ENCODE measurements at regions not wholly inside any gene's neighbourhood (a gene's known extent, or its start where the extent isn't known, plus 50 kb on each side); places are given as distances from the start of the nearest gene placed in this dataset.
"Not testable (repeated sequence)": the region's sequence is repeated elsewhere in the genome, so short reads cannot be mapped to it uniquely, and the experiment has no call there.

DNA sequence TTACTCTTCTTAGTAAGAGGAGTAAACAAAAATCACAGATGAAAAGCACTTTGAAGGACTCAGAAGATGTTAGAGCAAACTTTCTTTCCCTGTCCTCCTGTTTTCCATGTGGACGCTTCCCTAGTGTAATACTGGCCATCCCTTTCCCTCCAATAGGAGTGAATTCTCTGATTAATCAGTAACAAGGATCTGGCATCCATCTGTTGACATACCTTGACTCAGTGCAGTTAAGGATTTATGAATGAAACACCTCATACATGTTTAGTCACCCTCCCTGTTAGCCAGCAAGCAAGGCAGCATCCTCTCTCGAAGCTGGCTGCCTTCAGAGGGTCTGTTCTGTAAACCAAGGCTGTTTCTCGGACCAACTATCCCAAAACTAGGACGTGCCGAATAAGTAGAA, 388.0 kb upstream of the ANKRD20A1 start:
- H3K36me3 ChIP-seq (ENCODE audit: control insufficient read depth, insufficient read depth, low read length); H3K4me3 ChIP-seq (ENCODE audit: low read depth, low read length); DNase-seq (ENCODE audit: low read depth); FAIRE-seq; H3K27me3 ChIP-seq (ENCODE audit: control insufficient read depth, insufficient read depth, low read length): not testable (repeated sequence)

DNA sequence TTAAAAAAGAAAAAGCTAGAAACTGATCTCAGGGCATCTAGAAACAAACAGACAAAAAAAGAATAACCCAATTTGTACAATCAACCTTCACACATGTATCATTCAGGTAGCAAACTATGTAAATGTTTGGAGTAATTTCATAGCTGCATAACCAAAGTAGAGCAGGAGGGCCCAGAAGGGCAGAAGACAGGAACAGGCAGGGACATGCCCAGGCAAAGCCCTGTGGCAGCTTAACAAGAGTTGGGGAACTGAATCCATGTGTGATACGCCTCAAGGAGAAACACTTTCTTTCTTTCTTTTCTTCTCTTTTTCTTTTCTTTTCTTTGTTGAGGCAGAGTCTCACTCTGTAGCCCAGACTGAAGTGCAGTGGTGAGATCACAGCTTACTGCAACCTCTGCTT, 390.4 kb upstream of the ANKRD20A1 start:
- not testable (repeated sequence) for H3K36me3 ChIP-seq (ENCODE audit: control insufficient read depth, insufficient read depth, low read length); DNase-seq (ENCODE audit: low read depth); FAIRE-seq; H3K4me3 ChIP-seq (ENCODE audit: low read depth, low read length); H3K27me3 ChIP-seq (ENCODE audit: control insufficient read depth, insufficient read depth, low read length)

DNA sequence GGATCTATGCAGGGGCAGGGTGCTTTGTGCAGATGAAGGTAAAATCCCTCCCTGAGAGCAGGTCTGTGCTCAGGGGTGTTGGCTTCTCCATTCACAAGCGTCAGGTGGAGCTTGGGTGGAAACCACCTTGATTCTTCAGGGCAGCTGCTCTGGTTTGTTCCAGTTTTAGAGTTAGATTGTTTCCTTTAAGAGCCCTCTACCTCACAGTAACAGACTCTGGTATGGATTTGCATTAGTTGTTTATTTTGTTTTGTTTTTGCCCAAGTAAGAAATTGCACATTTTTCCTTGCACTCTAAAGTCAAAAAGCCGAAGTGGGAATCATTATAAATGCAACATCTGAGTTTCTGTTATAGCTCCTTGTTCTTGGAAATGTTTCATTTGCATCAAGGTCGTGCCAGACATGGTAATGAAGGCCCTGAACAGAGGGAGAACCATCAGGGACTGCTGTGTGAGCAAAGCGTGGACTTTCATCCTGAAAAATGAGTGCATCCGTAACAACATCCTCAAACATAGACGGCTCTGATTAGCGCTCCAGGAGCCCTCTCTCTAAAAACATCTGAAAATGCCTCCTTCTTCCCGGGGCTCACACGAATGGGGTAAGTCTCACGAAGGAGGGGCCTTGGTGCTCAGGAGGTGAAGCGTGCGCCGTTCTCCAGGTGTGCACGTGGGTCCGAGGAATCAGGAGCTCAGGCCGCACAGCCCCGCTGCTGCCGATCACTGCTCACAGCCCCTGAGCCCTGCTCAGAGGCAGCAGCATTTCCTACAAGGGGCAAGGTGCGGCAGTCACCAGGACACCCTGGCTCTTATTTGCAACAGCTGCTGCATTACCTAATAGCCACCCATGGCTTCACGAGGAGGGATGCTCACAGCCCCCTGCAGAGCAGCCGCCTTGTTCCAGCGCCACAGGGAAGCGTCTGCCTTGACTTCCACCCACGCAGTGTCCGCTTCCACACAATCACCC, 396.7 kb upstream of the ANKRD20A1 start:
- H3K36me3 ChIP-seq (ENCODE audit: control insufficient read depth, insufficient read depth, low read length); H3K27me3 ChIP-seq (ENCODE audit: control insufficient read depth, insufficient read depth, low read length); DNase-seq (ENCODE audit: low read depth); H3K4me3 ChIP-seq (ENCODE audit: low read depth, low read length); FAIRE-seq: not testable (repeated sequence)

DNA sequence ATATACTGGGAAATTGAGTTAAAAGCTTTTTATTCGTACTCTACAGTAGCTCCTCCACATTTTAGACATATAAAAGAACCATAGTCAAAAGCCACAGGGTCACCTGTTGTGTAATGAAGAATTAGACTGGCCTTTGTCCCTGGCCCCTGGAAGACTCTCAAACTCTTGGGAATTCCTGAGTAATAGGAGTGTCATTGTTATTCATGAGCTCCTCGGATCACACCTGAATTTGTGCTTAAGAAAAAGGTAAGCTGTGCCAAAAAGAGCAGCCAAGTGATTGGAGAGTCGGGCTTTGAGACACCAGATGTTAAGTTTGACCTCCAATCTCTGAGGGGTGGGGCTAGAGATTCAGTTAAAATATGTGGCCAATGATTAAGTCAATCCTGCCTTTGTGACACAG, 405.8 kb upstream of the ANKRD20A1 start:
- not testable (repeated sequence) for H3K27me3 ChIP-seq (ENCODE audit: control insufficient read depth, insufficient read depth, low read length); H3K36me3 ChIP-seq (ENCODE audit: control insufficient read depth, insufficient read depth, low read length); H3K4me3 ChIP-seq (ENCODE audit: low read depth, low read length); FAIRE-seq; DNase-seq (ENCODE audit: low read depth)

DNA sequence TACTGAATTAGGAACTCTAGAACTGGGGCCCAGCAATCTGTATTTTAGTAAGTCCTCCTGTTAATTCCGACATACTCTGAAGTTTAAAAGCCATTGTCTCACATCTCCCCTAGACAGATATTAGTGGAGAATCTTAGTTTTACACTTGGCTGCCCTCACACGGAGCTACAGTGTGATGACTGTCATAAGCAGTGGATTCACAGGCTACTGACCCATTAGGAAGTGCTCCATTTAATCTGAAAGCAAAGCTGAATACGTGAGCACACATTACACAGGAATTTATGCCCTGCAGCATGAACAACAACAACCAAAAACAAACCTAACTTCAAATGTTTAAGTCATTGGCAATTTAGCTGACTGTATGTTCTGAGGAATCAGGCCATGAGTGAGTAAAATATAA, 416.4 kb upstream of the ANKRD20A1 start:
- not testable (repeated sequence) for DNase-seq (ENCODE audit: low read depth); H3K27me3 ChIP-seq (ENCODE audit: control insufficient read depth, insufficient read depth, low read length); FAIRE-seq; H3K4me3 ChIP-seq (ENCODE audit: low read depth, low read length); H3K36me3 ChIP-seq (ENCODE audit: control insufficient read depth, insufficient read depth, low read length)

DNA sequence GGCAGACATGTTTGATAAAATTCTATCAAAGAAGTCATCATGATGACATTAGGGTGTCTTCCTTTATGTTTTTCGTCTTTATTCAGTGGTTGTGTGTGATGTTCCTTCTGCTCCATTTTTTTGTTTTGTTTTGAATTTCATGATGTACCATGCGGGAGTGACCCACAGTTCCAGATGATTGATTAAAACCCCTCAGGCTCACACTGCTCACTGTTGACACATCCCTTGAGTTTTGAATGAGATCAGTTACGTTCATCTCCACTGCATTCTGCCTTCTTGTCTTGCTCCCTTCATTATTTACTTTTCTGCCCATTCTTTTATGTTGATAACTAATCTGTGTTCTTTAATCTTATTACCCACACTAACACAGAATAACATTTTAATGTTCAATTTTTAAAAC, 421.7 kb upstream of the ANKRD20A1 start:
- not testable (repeated sequence) for H3K27me3 ChIP-seq (ENCODE audit: control insufficient read depth, insufficient read depth, low read length); FAIRE-seq; H3K4me3 ChIP-seq (ENCODE audit: low read depth, low read length); DNase-seq (ENCODE audit: low read depth); H3K36me3 ChIP-seq (ENCODE audit: control insufficient read depth, insufficient read depth, low read length)

DNA sequence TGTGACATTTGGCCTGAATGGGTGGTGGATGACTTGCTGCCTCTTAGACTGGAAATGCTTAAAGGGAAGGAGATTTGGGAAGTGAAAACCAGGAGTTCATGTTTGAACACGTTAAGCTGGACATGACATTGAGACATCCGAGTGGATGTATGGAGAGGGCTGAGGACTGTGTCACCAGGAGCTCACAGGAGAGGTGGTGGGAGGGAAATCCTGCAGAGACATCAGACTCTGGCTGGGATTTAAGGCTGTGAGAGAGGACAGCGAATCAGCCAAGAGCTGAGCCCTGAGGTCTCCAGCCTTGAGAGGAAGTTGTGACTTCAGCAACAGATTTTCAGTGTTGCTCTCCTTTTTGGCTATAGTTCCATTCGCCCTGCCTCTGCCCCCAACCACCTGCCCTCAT, 432.5 kb upstream of the SPATA31A3 start:
- H3K36me3 ChIP-seq (ENCODE audit: control insufficient read depth, insufficient read depth, low read length); DNase-seq (ENCODE audit: low read depth); FAIRE-seq: not testable (repeated sequence)

DNA sequence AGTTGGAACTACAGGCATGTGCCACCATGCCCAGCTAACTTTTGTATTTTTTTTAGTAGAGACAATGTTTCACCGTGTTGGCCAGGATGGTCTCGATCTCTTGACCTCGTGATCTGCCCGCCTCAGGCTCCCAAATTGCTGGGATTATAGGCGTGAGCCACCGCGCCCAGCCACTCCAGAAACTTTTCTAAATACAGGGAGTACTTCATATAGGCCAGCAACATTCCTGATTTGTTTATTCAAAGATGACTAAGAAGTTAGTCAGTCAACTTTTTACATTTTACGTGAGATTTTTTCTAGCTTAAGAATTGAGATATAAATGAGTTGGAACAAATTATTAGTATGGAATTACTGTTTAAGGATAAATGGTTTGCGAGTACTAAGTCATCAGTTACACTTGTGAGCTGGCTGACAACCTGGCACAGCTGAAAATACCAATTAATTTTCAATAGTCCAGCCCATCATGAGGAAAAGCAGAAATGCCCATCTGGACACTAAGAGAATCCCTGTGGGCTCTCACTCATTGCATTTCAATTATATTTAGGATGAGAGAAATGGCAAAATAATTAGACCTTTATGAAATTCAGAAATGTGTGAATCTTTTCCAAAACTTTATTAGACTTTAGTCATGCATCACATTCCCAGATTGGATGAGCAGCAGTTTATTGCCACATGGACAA, 430.8 kb upstream of the SPATA31A3 start:
- not testable (repeated sequence) for H3K36me3 ChIP-seq (ENCODE audit: control insufficient read depth, insufficient read depth, low read length); H3K27me3 ChIP-seq (ENCODE audit: control insufficient read depth, insufficient read depth, low read length); DNase-seq (ENCODE audit: low read depth); H3K4me3 ChIP-seq (ENCODE audit: low read depth, low read length); FAIRE-seq

More for the DNA sequence above, 432.5 kb upstream of the SPATA31A3 start:
- not testable (repeated sequence) for H3K4me3 ChIP-seq (ENCODE audit: low read depth, low read length); H3K27me3 ChIP-seq (ENCODE audit: control insufficient read depth, insufficient read depth, low read length)

DNA sequence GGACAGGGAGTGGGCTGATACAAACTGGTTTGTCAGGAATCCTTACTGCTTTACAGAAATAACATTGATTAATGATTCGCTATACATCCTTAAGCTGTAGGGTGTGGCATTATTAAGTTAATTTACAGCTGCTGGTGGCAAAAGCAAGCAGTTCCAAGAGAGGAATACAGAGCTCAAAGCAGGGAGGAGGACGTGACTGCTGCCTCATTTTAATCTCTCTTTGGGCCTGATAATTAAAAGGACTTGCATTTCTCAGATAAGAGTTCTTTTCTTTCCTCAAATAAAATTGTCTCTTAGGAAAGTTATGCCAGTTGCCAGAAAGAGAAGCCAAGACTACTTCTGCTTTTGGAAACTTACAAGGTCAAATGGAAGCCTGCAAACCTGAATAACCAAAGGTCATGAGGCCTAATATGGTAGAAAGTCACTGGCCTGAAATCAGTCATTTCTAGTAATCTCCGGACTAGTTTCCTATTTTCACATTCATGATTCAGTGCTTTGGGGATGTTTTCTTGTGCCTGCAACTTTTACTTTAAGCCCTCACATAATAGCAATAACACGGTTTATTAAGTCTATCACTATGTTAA, 426.2 kb upstream of the SPATA31A3 start:
- not testable (repeated sequence) for DNase-seq (ENCODE audit: low read depth); FAIRE-seq; H3K27me3 ChIP-seq (ENCODE audit: control insufficient read depth, insufficient read depth, low read length)

DNA sequence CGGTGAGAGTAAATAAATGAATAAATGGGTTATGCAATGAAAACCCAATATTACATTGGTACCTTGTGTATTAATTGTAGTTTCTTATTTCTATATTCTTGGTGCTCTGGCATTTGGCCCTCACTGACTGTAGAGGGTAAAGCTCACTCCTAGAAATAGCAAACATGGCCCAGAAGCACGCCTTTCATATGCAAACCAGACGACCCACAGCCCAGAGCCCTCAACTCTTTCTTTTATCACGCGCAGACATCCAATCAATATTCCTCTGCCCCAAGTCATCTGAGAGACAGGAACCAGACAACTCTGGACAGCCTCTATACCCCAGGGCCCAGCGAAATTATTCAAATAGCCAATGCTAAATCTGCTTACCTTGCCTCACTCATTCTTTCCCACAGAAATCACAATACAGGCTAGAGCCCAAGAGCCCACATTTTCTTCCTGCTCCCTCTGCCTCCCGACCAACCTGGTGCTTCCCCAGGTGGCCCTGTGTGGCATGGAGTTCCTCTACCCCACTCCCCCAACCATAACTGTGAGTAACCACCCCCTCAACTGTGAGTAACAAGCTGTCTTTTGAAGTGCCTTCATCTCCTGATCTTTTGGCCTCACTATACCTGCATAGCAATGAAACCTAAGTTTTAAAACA, 425.1 kb upstream of the SPATA31A3 start:
- DNase-seq (ENCODE audit: low read depth); H3K36me3 ChIP-seq (ENCODE audit: control insufficient read depth, insufficient read depth, low read length); H3K4me3 ChIP-seq (ENCODE audit: low read depth, low read length); H3K27me3 ChIP-seq (ENCODE audit: control insufficient read depth, insufficient read depth, low read length); FAIRE-seq: not testable (repeated sequence)

More for the DNA sequence above, 426.2 kb upstream of the SPATA31A3 start:
- H3K4me3 ChIP-seq (ENCODE audit: low read depth, low read length); H3K36me3 ChIP-seq (ENCODE audit: control insufficient read depth, insufficient read depth, low read length): not testable (repeated sequence)

DNA sequence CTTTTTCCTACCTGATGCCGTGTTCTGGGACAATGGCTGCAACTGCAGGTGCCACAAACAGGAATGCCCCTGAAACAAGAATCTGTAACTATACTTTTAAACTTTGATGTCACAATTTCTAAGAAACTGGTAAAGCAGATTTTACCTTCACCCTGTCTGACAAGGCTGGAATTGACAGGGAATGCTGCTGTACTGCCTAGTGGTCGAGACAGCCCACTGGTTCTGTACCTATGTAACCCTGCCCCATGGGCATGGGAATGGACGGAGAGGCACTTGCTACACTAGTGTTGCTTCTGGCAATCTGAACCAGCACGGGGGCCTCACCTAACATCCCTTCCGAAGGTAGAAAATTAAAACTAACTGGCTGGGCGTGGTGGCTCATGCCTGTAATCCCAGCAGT, 424.3 kb upstream of the SPATA31A3 start:
- H3K27me3 ChIP-seq (ENCODE audit: control insufficient read depth, insufficient read depth, low read length); FAIRE-seq; H3K36me3 ChIP-seq (ENCODE audit: control insufficient read depth, insufficient read depth, low read length); DNase-seq (ENCODE audit: low read depth); H3K4me3 ChIP-seq (ENCODE audit: low read depth, low read length): not testable (repeated sequence)

DNA sequence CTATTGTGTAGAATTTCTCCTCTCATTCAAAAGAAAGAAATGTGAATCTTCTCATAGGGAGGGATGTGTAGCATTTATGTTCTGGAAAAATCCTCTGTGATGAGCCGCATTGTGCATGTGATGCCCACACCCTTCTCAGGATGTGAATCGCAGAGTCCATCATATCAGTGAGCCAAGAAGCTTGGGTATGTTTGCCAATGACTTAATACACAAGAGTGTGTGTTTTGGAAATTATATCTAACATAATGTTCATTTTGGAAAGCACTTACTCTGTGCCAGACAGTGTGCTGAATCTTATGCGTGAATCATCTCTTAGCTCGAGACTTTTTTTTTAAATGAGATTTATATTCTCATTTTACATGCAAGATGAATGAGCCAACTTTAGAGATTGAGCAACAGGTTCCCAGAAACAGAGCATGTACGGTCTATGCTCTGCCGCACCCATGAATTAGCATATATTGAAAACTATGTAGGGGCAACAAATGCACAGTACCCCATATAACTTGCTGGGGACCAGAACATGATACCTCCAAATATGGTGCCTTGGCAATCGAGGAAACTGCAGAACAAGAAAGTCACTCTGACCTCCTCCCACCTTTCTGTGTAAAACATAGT, 418.4 kb upstream of the SPATA31A3 start:
- not testable (repeated sequence) for H3K4me3 ChIP-seq (ENCODE audit: low read depth, low read length); FAIRE-seq; H3K27me3 ChIP-seq (ENCODE audit: control insufficient read depth, insufficient read depth, low read length); DNase-seq (ENCODE audit: low read depth); H3K36me3 ChIP-seq (ENCODE audit: control insufficient read depth, insufficient read depth, low read length)

DNA sequence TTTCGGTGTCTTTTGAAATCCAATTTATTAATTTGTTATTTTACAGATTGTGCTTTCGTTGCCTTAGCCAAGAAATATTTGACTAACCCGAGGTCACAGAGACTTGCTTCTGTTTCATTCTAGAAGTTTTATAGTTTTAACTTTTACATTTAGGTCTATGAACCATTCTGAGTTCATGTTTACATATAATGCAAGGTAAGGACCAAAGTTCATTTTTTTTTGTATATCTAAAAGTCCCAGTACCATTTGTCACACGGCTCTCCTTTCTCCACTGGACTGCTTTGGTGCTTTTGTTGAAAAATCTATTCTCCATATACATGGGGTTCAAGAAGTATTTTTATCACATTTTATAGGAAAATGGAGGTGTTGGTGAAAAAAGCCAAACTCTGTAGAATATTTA, 411.4 kb upstream of the SPATA31A3 start:
- H3K36me3 ChIP-seq (ENCODE audit: control insufficient read depth, insufficient read depth, low read length); FAIRE-seq; H3K27me3 ChIP-seq (ENCODE audit: control insufficient read depth, insufficient read depth, low read length); DNase-seq (ENCODE audit: low read depth); H3K4me3 ChIP-seq (ENCODE audit: low read depth, low read length): not testable (repeated sequence)

Data from bronchial epithelial cell (primary cell).